PC-3 (cell line): ENCODE measurements at regions not wholly inside any gene's neighbourhood (a gene's known extent, or its start where the extent isn't known, plus 50 kb on each side); places are given as distances from the start of the nearest gene placed in this dataset.

Experiments
- ATAC-seq: fragments of 200-7000 bp; cut with Tn5 transposase; 2 replicates; pipeline ENCODE4 v1.9.1; 2020; ENCODE audit warnings: mild to moderate bottlenecking, moderate library complexity
- BruUV-seq: library from RNA; stranded (reverse); fragments of 400-500 nt; replicated peaks from 2 replicates; lab custom pipeline; 2021; lab: Mats Ljungman, UMichigan
- CTCF ChIA-PET: fragments of 300-600 bp; sonication (Branson Sonifier 250); formaldehyde crosslinking; loops from one replicate; lab custom pipeline; 2022; ENCODE audit warnings: antibody characterized with exemption; lab: Charles Lee
- POLR2A ChIA-PET: fragments of 300-600 bp; sonication (Branson Sonifier 250); formaldehyde crosslinking; loops from one replicate; lab custom pipeline; 2022; ENCODE audit warnings: antibody characterized with exemption; ENCODE audit not compliant: unreplicated experiment; lab: Charles Lee
- DNase-seq: peaks from one replicate; pipeline ENCODE4 v3.0.0-alpha.2; 2015
- H2AFZ ChIP-seq: fragments of 300-600 bp; sonication (generic); 2 replicates; pipeline ENCODE4 v1.6.0; 2016; ENCODE audit warnings: antibody characterized with exemption, low read length
- H3F3A ChIP-seq: fragments of 300-600 bp; sonication (generic); one replicate; pipeline ENCODE4 v1.6.0; 2017; ENCODE audit warnings: antibody characterized with exemption, low read length, control low read depth, mild to moderate bottlenecking; ENCODE audit not compliant: unreplicated experiment
- H3K27ac ChIP-seq: fragments of 300-600 bp; sonication (generic); 2 replicates; pipeline ENCODE4 v1.5.1; 2016; ENCODE audit warnings: mild to moderate bottlenecking, low read length
- H3K27me3 ChIP-seq: fragments of 300-600 bp; sonication (generic); 2 replicates; pipeline ENCODE4 v1.6.1; 2016; ENCODE audit warnings: low read length, mixed read lengths
- H3K36me3 ChIP-seq: fragments of 300-600 bp; sonication (generic); 2 replicates; pipeline ENCODE4 v1.6.1; 2016; ENCODE audit warnings: low read depth, mixed run types, low read length, mixed read lengths
- H3K4me1 ChIP-seq: fragments of 300-600 bp; sonication (generic); 2 replicates; pipeline ENCODE4 v1.5.1; 2016; ENCODE audit warnings: low read length; ENCODE audit not compliant: insufficient read depth
- H3K4me2 ChIP-seq: fragments of 300-600 bp; sonication (generic); 2 replicates; pipeline ENCODE4 v1.6.0; 2016; ENCODE audit warnings: low read length
- H3K4me3 ChIP-seq: fragments of 300-600 bp; sonication (generic); 2 replicates; pipeline ENCODE4 v1.5.1; 2016; ENCODE audit warnings: mild to moderate bottlenecking, low read length, mixed read lengths
- H3K79me2 ChIP-seq: fragments of 300-600 bp; sonication (generic); 2 replicates; pipeline ENCODE4 v1.6.1; 2017; ENCODE audit warnings: low read length, mixed read lengths
- H3K9ac ChIP-seq: fragments of 300-600 bp; sonication (generic); 2 replicates; pipeline ENCODE4 v1.6.0; 2016; ENCODE audit warnings: mild to moderate bottlenecking, low read length
- H3K9me2 ChIP-seq: fragments of 300-600 bp; sonication (generic); replicated peaks from 2 replicates; pipeline ENCODE4 v1.6.1; 2016; ENCODE audit warnings: mixed run types, low read length, mixed read lengths
- H3K9me3 ChIP-seq: fragments of 300-600 bp; sonication (generic); 2 replicates; pipeline ENCODE4 v1.6.1; 2016; ENCODE audit warnings: low read length, mixed read lengths
- H4K20me1 ChIP-seq: fragments of 300-600 bp; sonication (generic); 2 replicates; pipeline ENCODE4 v1.6.1; 2016; ENCODE audit warnings: low read length, mixed read lengths
- EZH2 ChIP-seq: fragments of 300-600 bp; sonication (generic); IDR thresholded peaks from one replicate; pipeline ENCODE4 v1.6.1; 2017; ENCODE audit warnings: antibody characterized with exemption, mild to moderate bottlenecking, low read length; ENCODE audit not compliant: unreplicated experiment
- EZH2phosphoT487 ChIP-seq: fragments of 300-600 bp; sonication (generic); IDR thresholded peaks from 2 replicates; pipeline ENCODE4 v1.6.1; 2018; ENCODE audit warnings: mild to moderate bottlenecking, antibody characterized with exemption, low read length, borderline replicate concordance
- intact Hi-C: fragments of 100-400 bp; cut with micrococcal nuclease; formaldehyde crosslinking; loops from 2 replicates; pipeline ENCODE4 v1.9.0; 2023
- TF ChIP-seq, protein P1 (sequence below): fragments of 300-600 bp; sonication (generic); conservative IDR thresholded peaks from 2 replicates; pipeline ENCODE4 v1.5.1; 2017; ENCODE audit warnings: antibody characterized with exemption, low read depth, mild to moderate bottlenecking, low read length

DNA sequence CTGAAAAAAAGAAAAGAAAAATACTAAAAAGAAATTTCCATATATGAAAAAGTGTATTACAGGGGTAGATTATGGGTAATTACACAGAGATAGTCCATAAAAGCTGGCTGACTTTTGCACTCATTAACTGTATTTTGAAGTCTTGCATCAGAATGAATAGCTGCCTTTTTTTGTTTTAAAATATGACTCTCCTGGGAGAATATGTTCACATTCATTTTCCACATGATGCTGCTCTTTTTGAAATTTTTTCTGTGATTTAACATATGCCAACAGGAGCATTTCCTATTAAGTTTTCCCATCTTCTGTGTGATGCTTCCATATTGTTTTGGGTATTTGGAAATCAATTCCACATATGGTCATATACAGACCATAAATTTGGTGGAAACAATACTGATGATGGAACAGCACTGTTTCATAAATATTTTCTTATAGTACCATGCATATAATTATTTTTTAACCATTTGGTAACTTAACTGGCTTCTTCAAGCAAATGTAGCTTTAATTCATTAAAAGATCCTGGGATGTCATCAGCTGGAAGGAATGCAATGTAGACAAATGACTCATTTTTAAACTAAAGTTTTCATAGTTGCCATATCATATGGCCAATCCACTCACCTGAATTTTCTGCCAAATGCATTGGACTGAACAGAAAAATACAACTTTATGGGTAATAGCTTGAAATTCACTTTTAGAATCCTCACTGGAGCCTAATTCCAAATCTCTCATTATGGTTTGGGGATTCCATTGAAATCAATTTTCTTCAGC, 313.9 kb upstream of the GLI3 start:
- no peaks in the 10 kb centered on the region for H3K79me2 ChIP-seq
- H3K27me3 ChIP-seq = no peaks in the 10 kb centered on the region
- no peak overlapping the region for H3K27ac ChIP-seq
- no peak overlapping the region for H3K4me3 ChIP-seq
- peaks cover 24% of the 10 kb centered on the region for H3K4me1 ChIP-seq
- intact Hi-C loops = no loop called here
- no peaks in the 10 kb centered on the region for H3K36me3 ChIP-seq
- no TSS peak for BruUV-seq
- peaks cover 5% of the 10 kb centered on the region; the same call in 1 of the 2 replicates for H3K9me3 ChIP-seq
- DNase-seq (peak; percentile 63), ATAC-seq (peak; percentile 72)
- ChIA-PET POLR2A (no interaction called here), CTCF (no interaction called here)
- no peaks in the 10 kb centered on the region for H3F3A ChIP-seq
- H3K9ac ChIP-seq = no peak overlapping the region
- H3K9me2 ChIP-seq = no peaks in the 10 kb centered on the region
- peak overlapping the region; percentile 27 for H3K4me2 ChIP-seq
- no peak for TF ChIP-seq EZH2
- no peak for TF ChIP-seq EZH2phosphoT487
- TF ChIP-seq, protein P1, sequence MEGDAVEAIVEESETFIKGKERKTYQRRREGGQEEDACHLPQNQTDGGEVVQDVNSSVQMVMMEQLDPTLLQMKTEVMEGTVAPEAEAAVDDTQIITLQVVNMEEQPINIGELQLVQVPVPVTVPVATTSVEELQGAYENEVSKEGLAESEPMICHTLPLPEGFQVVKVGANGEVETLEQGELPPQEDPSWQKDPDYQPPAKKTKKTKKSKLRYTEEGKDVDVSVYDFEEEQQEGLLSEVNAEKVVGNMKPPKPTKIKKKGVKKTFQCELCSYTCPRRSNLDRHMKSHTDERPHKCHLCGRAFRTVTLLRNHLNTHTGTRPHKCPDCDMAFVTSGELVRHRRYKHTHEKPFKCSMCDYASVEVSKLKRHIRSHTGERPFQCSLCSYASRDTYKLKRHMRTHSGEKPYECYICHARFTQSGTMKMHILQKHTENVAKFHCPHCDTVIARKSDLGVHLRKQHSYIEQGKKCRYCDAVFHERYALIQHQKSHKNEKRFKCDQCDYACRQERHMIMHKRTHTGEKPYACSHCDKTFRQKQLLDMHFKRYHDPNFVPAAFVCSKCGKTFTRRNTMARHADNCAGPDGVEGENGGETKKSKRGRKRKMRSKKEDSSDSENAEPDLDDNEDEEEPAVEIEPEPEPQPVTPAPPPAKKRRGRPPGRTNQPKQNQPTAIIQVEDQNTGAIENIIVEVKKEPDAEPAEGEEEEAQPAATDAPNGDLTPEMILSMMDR = no peak
- no peaks in the 10 kb centered on the region for H4K20me1 ChIP-seq
- no peak overlapping the region for H2AFZ ChIP-seq

DNA sequence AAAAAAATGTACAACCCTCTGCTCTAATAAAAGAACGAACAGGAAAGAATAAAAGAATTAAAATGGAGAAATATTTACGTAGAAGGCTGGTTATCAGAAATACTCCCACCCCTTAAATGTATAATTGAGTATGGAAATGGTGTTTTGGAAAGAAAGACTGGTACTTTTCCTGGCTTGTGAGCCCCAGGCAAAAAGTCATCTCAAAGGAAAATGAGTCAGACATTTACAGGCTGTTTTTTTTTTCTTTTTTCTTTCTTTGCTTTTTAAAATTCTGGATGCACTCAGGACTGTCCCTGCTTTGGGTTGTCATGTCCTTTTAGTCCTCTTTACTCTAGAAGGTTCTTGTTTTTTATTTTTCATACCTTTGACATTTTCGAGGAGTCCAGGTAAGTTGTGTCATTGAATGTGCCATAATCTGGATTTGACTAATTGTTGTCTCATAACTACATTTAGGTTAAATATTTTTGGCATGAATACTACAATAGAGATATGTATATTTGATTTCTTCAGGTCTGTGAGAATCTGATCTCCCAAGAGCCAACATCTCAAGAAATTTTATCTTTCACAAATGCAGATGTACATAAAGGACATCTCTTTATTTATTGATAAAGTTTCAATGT, 313.0 kb upstream of the GLI3 start:
- peak; percentile 57 for DNase-seq
- no peak overlapping the region for H3K27ac ChIP-seq
- H4K20me1 ChIP-seq = no peaks in the 10 kb centered on the region
- TF ChIP-seq, protein P1 = no peak
- TF ChIP-seq EZH2phosphoT487 (no peak), EZH2 (no peak)
- H3K79me2 ChIP-seq = no peaks in the 10 kb centered on the region
- no peaks in the 10 kb centered on the region for H3K9me2 ChIP-seq
- no peak overlapping the region for H3K4me3 ChIP-seq
- H3K9me3 ChIP-seq = peaks cover 12% of the 10 kb centered on the region
- H3K4me1 ChIP-seq = peaks cover 24% of the 10 kb centered on the region
- BruUV-seq = no TSS peak
- ATAC-seq = peak; percentile 72
- no peak overlapping the region for H2AFZ ChIP-seq
- H3K9ac ChIP-seq = no peak overlapping the region
- intact Hi-C loops = no loop called here
- H3K27me3 ChIP-seq = no peaks in the 10 kb centered on the region
- H3K36me3 ChIP-seq = no peaks in the 10 kb centered on the region; the same call in 1 of the 2 replicates
- H3F3A ChIP-seq = no peaks in the 10 kb centered on the region
- ChIA-PET POLR2A (no interaction called here), CTCF (no interaction called here)
- peak overlapping the region; percentile 27 for H3K4me2 ChIP-seq
